SU-DHL-6 (cell line): ENCODE measurements at regions not wholly inside any gene's neighbourhood (a gene's known extent, or its start where the extent isn't known, plus 50 kb on each side); places are given as distances from the start of the nearest gene placed in this dataset.

ENCODE experiments used
- H2AFZ ChIP-seq: fragments of 200-600 bp; sonication (generic); 2 replicates; pipeline ENCODE4 v1.6.1; 2014; ENCODE audit warnings: low read depth, mild to moderate bottlenecking, moderate library complexity, mixed read lengths, antibody characterized with exemption, low read length; ENCODE audit not compliant: severe bottlenecking
- H3F3A ChIP-seq: fragments of 200-600 bp; shearing (Covaris generic); 2 replicates; pipeline ENCODE4 v1.6.0; 2016; ENCODE audit warnings: antibody characterized with exemption, mild to moderate bottlenecking; ENCODE audit not compliant: insufficient read depth
- H3K27ac ChIP-seq: fragments of 200-600 bp; sonication (generic); 2 replicates; pipeline ENCODE4 v1.5.1; 2016; ENCODE audit warnings: low read depth, mild to moderate bottlenecking, low read length, moderate library complexity, mixed read lengths
- H3K27me3 ChIP-seq: fragments of 200-600 bp; sonication (generic), shearing (Covaris generic); 2 replicates; pipeline ENCODE4 v1.6.0; 2014; ENCODE audit warnings: mild to moderate bottlenecking, low read length
- H3K36me3 ChIP-seq: fragments of 200-600 bp; sonication (generic); 2 replicates; pipeline ENCODE4 v1.6.1; 2014; ENCODE audit warnings: mild to moderate bottlenecking, low read length, mixed read lengths
- H3K4me2 ChIP-seq: fragments of 300-600, 200-600 bp; shearing (Covaris generic), sonication (generic); 2 replicates; pipeline ENCODE4 v1.6.0; 2014; ENCODE audit warnings: low read length, low read depth, mild to moderate bottlenecking; ENCODE audit not compliant: poor library complexity, severe bottlenecking
- H3K4me3 ChIP-seq: fragments of 200-600 bp; sonication (generic); 2 replicates; pipeline ENCODE4 v1.5.1; 2014; ENCODE audit warnings: antibody characterized with exemption, low read length, mild to moderate bottlenecking, mixed read lengths; ENCODE audit not compliant: insufficient read depth, poor library complexity, severe bottlenecking
- H3K79me2 ChIP-seq: fragments of 200-600 bp; sonication (generic); 2 replicates; pipeline ENCODE4 v1.6.1; 2014; ENCODE audit warnings: mild to moderate bottlenecking, low read length, moderate library complexity; ENCODE audit not compliant: insufficient read depth
- H3K9ac ChIP-seq: fragments of 200-600 bp; sonication (generic); 2 replicates; pipeline ENCODE4 v1.7.0; 2014; ENCODE audit warnings: mild to moderate bottlenecking, low read length
- H3K9me2 ChIP-seq: fragments of 200-600 bp; sonication (generic); replicated peaks from 2 replicates; pipeline ENCODE4 v1.6.1; 2014; ENCODE audit warnings: low read length; ENCODE audit not compliant: insufficient read depth
- H3K9me3 ChIP-seq: fragments of 200-600 bp; sonication (generic); 2 replicates; pipeline ENCODE4 v1.6.1; 2014; ENCODE audit warnings: low read length, mixed read lengths; ENCODE audit not compliant: insufficient read depth
- H4K20me1 ChIP-seq: fragments of 200-600 bp; sonication (generic); 2 replicates; pipeline ENCODE4 v1.6.1; 2014; ENCODE audit warnings: low read depth, mild to moderate bottlenecking, antibody characterized with exemption, low read length, moderate library complexity, mixed read lengths
- EZH2phosphoT487 ChIP-seq: fragments of 200-600 bp; sonication (generic), shearing (Covaris generic); conservative IDR thresholded peaks from 2 replicates; pipeline ENCODE4 v1.6.1; 2018; ENCODE audit warnings: mild to moderate bottlenecking, antibody characterized with exemption, low read length, moderate library complexity, mixed read lengths
- TF ChIP-seq, protein P1 (sequence below): fragments of 200-600 bp; sonication (generic); IDR thresholded peaks from one replicate; pipeline ENCODE4 v1.5.1; 2017; ENCODE audit warnings: antibody characterized with exemption, mild to moderate bottlenecking, low read length, moderate library complexity; ENCODE audit not compliant: insufficient read depth, poor library complexity, severe bottlenecking

DNA sequence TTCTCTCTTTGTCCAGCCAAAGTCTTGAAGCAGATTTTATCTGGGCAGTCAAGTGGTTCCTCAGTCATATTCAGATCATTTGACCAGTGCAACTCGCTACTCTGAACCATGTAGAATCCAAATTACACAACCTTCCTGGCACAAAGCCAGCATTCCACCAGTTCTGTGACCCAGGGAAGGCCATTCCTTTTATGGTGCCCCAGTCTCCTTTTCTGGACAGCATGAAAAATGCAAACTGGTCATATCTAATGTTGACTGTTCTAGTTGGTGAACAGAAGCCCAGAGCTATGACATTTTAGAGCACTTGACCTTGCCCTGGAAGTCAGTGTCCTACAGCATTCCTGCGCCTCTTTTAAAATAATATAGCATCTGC lies 364.6 kb downstream of the BRINP1 start:
- Histone ChIP-seq H3K4me3 (no peak overlapping the region), H2AFZ (no peak overlapping the region), H3K79me2 (no peaks in the 10 kb centered on the region), H3K27me3 (no peaks in the 10 kb centered on the region), H3K27ac (no peak overlapping the region), H3F3A (no peaks in the 10 kb centered on the region), H4K20me1 (no peaks in the 10 kb centered on the region), H3K36me3 (no peaks in the 10 kb centered on the region), H3K9ac (no peak overlapping the region), H3K9me3 (no peaks in the 10 kb centered on the region), H3K9me2 (no peaks in the 10 kb centered on the region), H3K4me2 (no peak overlapping the region)
- TF ChIP-seq, protein P1, sequence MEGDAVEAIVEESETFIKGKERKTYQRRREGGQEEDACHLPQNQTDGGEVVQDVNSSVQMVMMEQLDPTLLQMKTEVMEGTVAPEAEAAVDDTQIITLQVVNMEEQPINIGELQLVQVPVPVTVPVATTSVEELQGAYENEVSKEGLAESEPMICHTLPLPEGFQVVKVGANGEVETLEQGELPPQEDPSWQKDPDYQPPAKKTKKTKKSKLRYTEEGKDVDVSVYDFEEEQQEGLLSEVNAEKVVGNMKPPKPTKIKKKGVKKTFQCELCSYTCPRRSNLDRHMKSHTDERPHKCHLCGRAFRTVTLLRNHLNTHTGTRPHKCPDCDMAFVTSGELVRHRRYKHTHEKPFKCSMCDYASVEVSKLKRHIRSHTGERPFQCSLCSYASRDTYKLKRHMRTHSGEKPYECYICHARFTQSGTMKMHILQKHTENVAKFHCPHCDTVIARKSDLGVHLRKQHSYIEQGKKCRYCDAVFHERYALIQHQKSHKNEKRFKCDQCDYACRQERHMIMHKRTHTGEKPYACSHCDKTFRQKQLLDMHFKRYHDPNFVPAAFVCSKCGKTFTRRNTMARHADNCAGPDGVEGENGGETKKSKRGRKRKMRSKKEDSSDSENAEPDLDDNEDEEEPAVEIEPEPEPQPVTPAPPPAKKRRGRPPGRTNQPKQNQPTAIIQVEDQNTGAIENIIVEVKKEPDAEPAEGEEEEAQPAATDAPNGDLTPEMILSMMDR: no peak
- TF ChIP-seq EZH2phosphoT487: no peak

- Histone ChIP-seq H3K9ac (no peak overlapping the region), H3K27me3 (no peaks in the 10 kb centered on the region), H3K36me3 (no peaks in the 10 kb centered on the region), H3K79me2 (no peaks in the 10 kb centered on the region), H4K20me1 (no peaks in the 10 kb centered on the region), H3K27ac (no peak overlapping the region), H3K9me2 (no peaks in the 10 kb centered on the region), H3K4me2 (no peak overlapping the region), H3K9me3 (no peaks in the 10 kb centered on the region), H3F3A (no peaks in the 10 kb centered on the region), H2AFZ (no peak overlapping the region), H3K4me3 (no peak overlapping the region)
- TF ChIP-seq, protein P1: no peak
- TF ChIP-seq EZH2phosphoT487: no peak
Observed at GRCh38 chr9:119005162-119005561, 364.1 kb downstream of the BRINP1 start.

GRCh38 chr9:119009249-119009648 lies 360.0 kb downstream of the BRINP1 start:
- Histone ChIP-seq H3K4me2 (no peak overlapping the region), H4K20me1 (no peaks in the 10 kb centered on the region), H2AFZ (no peak overlapping the region), H3K4me3 (no peak overlapping the region), H3K9ac (no peak overlapping the region), H3K9me2 (no peaks in the 10 kb centered on the region), H3K9me3 (no peaks in the 10 kb centered on the region), H3K27me3 (no peaks in the 10 kb centered on the region), H3K36me3 (no peaks in the 10 kb centered on the region), H3K79me2 (no peaks in the 10 kb centered on the region), H3F3A (no peaks in the 10 kb centered on the region), H3K27ac (no peak overlapping the region)
- TF ChIP-seq, protein P1: no peak
- no peak for TF ChIP-seq EZH2phosphoT487

DNA sequence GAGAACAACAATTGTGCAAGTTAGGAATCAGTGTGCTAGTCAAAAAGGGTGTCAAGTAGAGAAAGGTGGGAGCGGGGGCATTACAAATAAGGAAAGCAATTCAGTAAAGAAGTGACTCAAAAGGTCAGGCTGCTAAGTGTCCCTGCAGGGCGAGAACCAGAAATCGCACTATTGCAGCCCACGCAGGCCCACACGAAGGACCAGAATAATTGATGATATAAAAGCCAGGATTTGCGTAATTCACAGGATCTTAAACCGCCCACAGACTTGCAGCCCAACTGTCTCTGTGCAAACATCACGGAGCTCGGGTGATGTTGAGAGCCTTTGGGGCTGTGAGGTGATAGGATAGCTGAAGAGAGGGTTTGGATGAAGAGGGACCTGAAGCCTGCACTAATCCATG lies 349.0 kb downstream of the BRINP1 start:
- no peaks in the 10 kb centered on the region for H3K36me3 ChIP-seq
- no peak overlapping the region for H3K4me3 ChIP-seq
- TF ChIP-seq, protein P1: no peak
- no peak for TF ChIP-seq EZH2phosphoT487
- no peaks in the 10 kb centered on the region for H3K27me3 ChIP-seq
- no peaks in the 10 kb centered on the region for H3F3A ChIP-seq
- H3K9me2 ChIP-seq: no peaks in the 10 kb centered on the region
- no peaks in the 10 kb centered on the region for H4K20me1 ChIP-seq
- H3K9me3 ChIP-seq: no peaks in the 10 kb centered on the region
- no peaks in the 10 kb centered on the region for H3K79me2 ChIP-seq
- H2AFZ ChIP-seq: no peak overlapping the region
- no peak overlapping the region for H3K9ac ChIP-seq
- H3K4me2 ChIP-seq: no peak overlapping the region
- H3K27ac ChIP-seq: no peak overlapping the region
